Transverse colon (tissue), 4 donors: ENCODE measurements at regions not wholly inside any gene's neighbourhood (a gene's known extent, or its start where the extent isn't known, plus 50 kb on each side); places are given as distances from the start of the nearest gene placed in this dataset.

Experiments used
- POLR2A ChIP-seq: fragments of 450-650 bp; IDR thresholded peaks from one replicate; pipeline ENCODE4 v1.6.1; 2016; ENCODE audit warnings: antibody characterized with exemption, mild to moderate bottlenecking, moderate library complexity
- POLR2AphosphoS5 ChIP-seq, 3 donors: sonication (generic); formaldehyde crosslinking; IDR thresholded peaks; one replicate each; pipeline ENCODE4 v1.6.1; 2016; ENCODE audit warnings: antibody characterized with exemption in 3 of 3
- TF ChIP-seq, protein P1 (sequence below), 5 experiments: fragments of 200-600 bp in 3 of 5; fragments of 450-650 bp in 2 of 5; sonication (generic) in 3 of 5; IDR thresholded peaks; 1 replicate in 2 of 5; 2 replicates in 3 of 5; pipeline ENCODE4 v1.5.1; 2016 to 2017; ENCODE audit warnings: antibody characterized with exemption in 5 of 5, inconsistent platforms in 3 of 5, mild to moderate bottlenecking in 2 of 5, moderate library complexity in 1 of 5

DNA sequence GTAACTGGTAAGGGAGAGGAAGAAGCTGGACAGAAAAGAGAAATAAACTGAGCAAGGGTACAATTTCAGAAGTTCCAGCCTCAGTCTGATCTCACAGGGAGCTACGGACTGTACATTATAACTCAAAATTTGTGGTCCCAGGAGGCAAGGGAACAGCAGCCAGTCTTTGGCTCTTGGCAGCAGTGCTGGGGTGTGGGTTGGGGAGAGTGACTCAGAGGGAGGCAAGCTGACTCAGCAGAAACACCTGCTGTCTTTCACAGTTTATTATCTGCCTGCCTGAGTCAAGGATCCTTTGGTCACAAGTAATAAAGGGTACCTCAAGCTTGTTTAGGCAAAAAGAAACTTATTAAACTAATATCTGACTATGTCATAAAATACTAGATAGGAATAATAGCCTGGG is 73.5 kb upstream of the KIF2B start:
- TF ChIP-seq, protein P1, sequence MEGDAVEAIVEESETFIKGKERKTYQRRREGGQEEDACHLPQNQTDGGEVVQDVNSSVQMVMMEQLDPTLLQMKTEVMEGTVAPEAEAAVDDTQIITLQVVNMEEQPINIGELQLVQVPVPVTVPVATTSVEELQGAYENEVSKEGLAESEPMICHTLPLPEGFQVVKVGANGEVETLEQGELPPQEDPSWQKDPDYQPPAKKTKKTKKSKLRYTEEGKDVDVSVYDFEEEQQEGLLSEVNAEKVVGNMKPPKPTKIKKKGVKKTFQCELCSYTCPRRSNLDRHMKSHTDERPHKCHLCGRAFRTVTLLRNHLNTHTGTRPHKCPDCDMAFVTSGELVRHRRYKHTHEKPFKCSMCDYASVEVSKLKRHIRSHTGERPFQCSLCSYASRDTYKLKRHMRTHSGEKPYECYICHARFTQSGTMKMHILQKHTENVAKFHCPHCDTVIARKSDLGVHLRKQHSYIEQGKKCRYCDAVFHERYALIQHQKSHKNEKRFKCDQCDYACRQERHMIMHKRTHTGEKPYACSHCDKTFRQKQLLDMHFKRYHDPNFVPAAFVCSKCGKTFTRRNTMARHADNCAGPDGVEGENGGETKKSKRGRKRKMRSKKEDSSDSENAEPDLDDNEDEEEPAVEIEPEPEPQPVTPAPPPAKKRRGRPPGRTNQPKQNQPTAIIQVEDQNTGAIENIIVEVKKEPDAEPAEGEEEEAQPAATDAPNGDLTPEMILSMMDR (IDR thresholded peaks at IDR 0.05) = no peak
- TF ChIP-seq POLR2A = no peak
- TF ChIP-seq POLR2AphosphoS5 (IDR thresholded peaks at IDR 0.05) = no peak
